ENCODE measurements at regions not wholly inside any gene's neighbourhood (a gene's known extent, or its start where the extent isn't known, plus 50 kb on each side); places are given as distances from the start of the nearest gene placed in this dataset.

- TF ChIP-seq, protein P1, sequence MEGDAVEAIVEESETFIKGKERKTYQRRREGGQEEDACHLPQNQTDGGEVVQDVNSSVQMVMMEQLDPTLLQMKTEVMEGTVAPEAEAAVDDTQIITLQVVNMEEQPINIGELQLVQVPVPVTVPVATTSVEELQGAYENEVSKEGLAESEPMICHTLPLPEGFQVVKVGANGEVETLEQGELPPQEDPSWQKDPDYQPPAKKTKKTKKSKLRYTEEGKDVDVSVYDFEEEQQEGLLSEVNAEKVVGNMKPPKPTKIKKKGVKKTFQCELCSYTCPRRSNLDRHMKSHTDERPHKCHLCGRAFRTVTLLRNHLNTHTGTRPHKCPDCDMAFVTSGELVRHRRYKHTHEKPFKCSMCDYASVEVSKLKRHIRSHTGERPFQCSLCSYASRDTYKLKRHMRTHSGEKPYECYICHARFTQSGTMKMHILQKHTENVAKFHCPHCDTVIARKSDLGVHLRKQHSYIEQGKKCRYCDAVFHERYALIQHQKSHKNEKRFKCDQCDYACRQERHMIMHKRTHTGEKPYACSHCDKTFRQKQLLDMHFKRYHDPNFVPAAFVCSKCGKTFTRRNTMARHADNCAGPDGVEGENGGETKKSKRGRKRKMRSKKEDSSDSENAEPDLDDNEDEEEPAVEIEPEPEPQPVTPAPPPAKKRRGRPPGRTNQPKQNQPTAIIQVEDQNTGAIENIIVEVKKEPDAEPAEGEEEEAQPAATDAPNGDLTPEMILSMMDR (IDR thresholded peaks at IDR 0.05): no peak
- TF ChIP-seq CEBPB (IDR thresholded peaks at IDR 0.05) (no peak), POLR2AphosphoS2 (conservative IDR thresholded peaks at IDR 0.05; ENCODE audit: low read length) (no peak), RFX5 (IDR thresholded peaks at IDR 0.05) (no peak), POLR2A (IDR thresholded peaks at IDR 0.05; ENCODE audit: low read length) (no peak), PHF8 (IDR thresholded peaks at IDR 0.05; ENCODE audit: borderline replicate concordance, low read depth) (no peak)
These were observed 111.4 kb downstream of the COPS8 start for GRCh38 chr2:237196866-237197618.

All from A549 (cell line).